BLaER1 treated with 17β-estradiol and CSF1 and Interleukin-3, amounts not matched to agents 10 nM and 100 nM (cell line): ENCODE measurements at regions not wholly inside any gene's neighbourhood (a gene's known extent, or its start where the extent isn't known, plus 50 kb on each side); places are given as distances from the start of the nearest gene placed in this dataset.

Source experiments
- H3K27ac ChIP-seq, 11 experiments: shearing (Covaris generic); formaldehyde crosslinking; 2 replicates each; pipeline ENCODE4 v1.8.1; 2022
- H3K27me3 ChIP-seq, 11 experiments: shearing (Covaris generic); formaldehyde crosslinking; 2 replicates each; pipeline ENCODE4 v1.8.1; 2022
- H3K36me3 ChIP-seq, 11 experiments: shearing (Covaris generic); formaldehyde crosslinking; 2 replicates each; pipeline ENCODE4 v1.8.1; 2022
- H3K4me1 ChIP-seq, 10 experiments: shearing (Covaris generic); formaldehyde crosslinking; 2 replicates each; pipeline ENCODE4 v1.8.1; 2022
- H3K4me2 ChIP-seq, 11 experiments: shearing (Covaris generic); formaldehyde crosslinking; 2 replicates each; pipeline ENCODE4 v1.8.1; 2022
- H3K4me3 ChIP-seq, 10 experiments: shearing (Covaris generic); formaldehyde crosslinking; 2 replicates each; pipeline ENCODE4 v1.8.1; 2022
- H3K9ac ChIP-seq, 11 experiments: shearing (Covaris generic); formaldehyde crosslinking; 2 replicates each; pipeline ENCODE4 v1.8.1; 2022
- H3K9me3 ChIP-seq, 11 experiments: shearing (Covaris generic); formaldehyde crosslinking; replicated peaks in 1 of 11; 2 replicates each; pipeline ENCODE4 v1.8.1; 2022
- H4K20me1 ChIP-seq, 11 experiments: shearing (Covaris generic); formaldehyde crosslinking; 2 replicates each; pipeline ENCODE4 v1.8.1; 2022
- Cebpa-rat ChIP-seq, 11 experiments: shearing (Covaris generic); IDR thresholded peaks; 2 replicates each; pipeline ENCODE4 v1.8.1; 2022

DNA sequence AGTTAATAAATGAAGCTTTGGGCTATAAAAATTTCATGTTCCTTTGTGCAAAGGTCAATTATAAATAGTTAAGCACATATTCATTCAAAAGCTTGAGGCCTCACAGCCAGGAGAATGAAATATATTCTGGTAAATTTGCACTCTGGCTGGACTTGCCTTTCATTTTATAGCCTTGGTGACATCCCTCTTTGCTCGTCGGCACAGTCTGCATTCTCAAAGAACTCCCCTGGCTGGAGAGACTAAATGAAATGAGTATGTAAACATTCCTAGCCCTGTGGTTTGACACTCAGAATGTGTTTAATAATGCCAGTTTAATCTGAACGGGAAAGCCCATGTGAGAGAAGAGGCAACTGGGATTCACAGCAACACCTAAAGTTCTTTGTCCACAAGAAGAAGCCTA is 285.6 kb downstream of the BRINP1 start:
- Histone ChIP-seq H3K4me3 (no peak overlapping the region), H3K4me2 (no peak overlapping the region), H3K27ac (no peak overlapping the region), H4K20me1 (no peaks in the 10 kb centered on the region), H3K4me1 (peaks cover 0 to 5% (median 0%) of the 10 kb centered on the region in 10 experiments; a peak in 3 of 20 replicates), H3K9ac (no peak overlapping the region), H3K27me3 (no peaks in the 10 kb centered on the region), H3K36me3 (no peaks in the 10 kb centered on the region), H3K9me3 (no peaks in the 10 kb centered on the region)
- TF ChIP-seq Cebpa-rat (IDR thresholded peaks at IDR 0.05), result no peak

DNA sequence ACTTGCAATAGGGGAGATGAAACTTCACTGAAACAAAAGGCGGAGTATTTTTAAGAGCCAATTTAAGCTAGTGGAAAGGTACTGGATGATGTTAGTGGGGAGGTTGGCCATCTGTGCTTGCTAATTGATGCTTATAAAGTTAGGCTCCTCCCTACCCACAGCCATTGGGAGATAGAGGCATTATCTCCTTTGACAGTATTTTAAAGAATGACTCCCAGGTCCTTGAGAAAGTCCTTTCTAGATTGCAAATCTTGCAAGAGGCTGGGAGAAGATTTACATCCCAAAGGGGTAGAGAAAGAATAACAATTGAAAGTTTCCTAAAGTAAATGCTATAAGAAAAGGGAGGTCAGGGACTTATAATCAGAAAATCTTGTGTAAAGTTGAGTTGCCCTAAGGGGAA is 282.6 kb downstream of the BRINP1 start:
- peaks cover 0 to 5% (median 0%) of the 10 kb centered on the region in 10 experiments; a peak in 3 of 20 replicates for H3K4me1 ChIP-seq
- no peaks in the 10 kb centered on the region for H4K20me1 ChIP-seq
- no peak for TF ChIP-seq Cebpa-rat (IDR thresholded peaks at IDR 0.05)
- H3K4me2 ChIP-seq, result no peak overlapping the region
- no peak overlapping the region for H3K4me3 ChIP-seq
- no peaks in the 10 kb centered on the region for H3K36me3 ChIP-seq
- no peaks in the 10 kb centered on the region for H3K27me3 ChIP-seq
- H3K9ac ChIP-seq, result no peak overlapping the region
- no peaks in the 10 kb centered on the region for H3K9me3 ChIP-seq
- H3K27ac ChIP-seq, result no peak overlapping the region

DNA sequence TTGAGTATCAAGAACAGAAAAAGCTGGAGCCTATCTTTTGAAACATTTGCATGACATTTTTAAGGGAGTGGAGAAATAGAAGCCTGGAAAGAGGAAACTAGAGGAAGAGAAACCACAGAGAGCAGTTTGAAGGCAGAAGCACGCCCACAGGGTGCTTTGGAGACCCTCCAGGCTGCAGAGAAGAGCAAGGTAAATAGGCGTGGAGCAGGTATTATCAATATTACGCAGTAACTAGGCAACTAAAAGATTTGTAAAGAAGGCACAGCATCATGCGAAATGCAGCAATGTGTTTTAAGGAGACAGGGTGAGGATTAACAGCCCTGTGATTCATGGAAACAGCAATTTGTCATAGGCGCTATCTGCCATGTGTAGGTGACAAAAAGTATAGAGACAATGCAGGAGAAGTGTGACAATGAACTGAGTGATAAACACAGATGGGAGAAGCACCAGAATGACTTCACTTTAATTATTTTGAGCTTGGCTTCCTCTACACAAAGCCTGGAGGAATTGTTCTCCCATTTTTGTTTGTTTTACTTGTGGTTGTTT is 281.2 kb downstream of the BRINP1 start:
- H3K4me1 ChIP-seq, result peaks cover 0 to 5% (median 0%) of the 10 kb centered on the region in 10 experiments; a peak in 3 of 20 replicates
- no peaks in the 10 kb centered on the region for H3K36me3 ChIP-seq
- TF ChIP-seq Cebpa-rat (IDR thresholded peaks at IDR 0.05), result no peak
- H3K27ac ChIP-seq, result no peak overlapping the region
- H3K9me3 ChIP-seq, result no peaks in the 10 kb centered on the region
- H4K20me1 ChIP-seq, result no peaks in the 10 kb centered on the region
- H3K27me3 ChIP-seq, result no peaks in the 10 kb centered on the region
- peak overlapping the region in 1 of 11 experiments; percentile 31; a peak in 1 of 22 replicates for H3K4me2 ChIP-seq
- H3K4me3 ChIP-seq, result no peak overlapping the region
- H3K9ac ChIP-seq, result no peak overlapping the region

DNA sequence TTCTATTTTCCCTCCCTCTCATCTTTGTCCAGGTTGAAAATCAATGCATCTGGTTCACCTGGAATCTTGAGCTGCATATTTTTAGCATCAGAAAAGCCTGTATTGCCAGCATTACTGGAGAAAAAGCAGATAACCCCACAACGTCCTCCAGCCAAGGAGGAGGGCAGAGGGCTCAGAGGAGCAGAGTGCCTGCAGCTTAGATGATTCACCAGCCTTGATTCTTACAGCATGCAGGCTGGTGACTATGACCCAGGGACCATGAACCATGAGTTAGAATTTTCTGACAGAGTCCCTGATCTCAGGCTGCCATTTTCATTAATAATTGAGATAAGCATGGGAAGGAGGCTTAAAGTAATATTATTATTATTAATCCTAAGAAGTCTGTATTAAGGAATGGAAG is 278.2 kb downstream of the BRINP1 start:
- no peak overlapping the region for H3K27ac ChIP-seq
- H4K20me1 ChIP-seq, result no peaks in the 10 kb centered on the region
- peaks cover 0 to 5% (median 0%) of the 10 kb centered on the region in 10 experiments; a peak in 3 of 20 replicates for H3K4me1 ChIP-seq
- no peak for TF ChIP-seq Cebpa-rat (IDR thresholded peaks at IDR 0.05)
- no peak overlapping the region for H3K4me3 ChIP-seq
- H3K36me3 ChIP-seq, result no peaks in the 10 kb centered on the region
- no peaks in the 10 kb centered on the region for H3K9me3 ChIP-seq
- no peak overlapping the region for H3K9ac ChIP-seq
- H3K27me3 ChIP-seq, result no peaks in the 10 kb centered on the region
- no peak overlapping the region for H3K4me2 ChIP-seq

DNA sequence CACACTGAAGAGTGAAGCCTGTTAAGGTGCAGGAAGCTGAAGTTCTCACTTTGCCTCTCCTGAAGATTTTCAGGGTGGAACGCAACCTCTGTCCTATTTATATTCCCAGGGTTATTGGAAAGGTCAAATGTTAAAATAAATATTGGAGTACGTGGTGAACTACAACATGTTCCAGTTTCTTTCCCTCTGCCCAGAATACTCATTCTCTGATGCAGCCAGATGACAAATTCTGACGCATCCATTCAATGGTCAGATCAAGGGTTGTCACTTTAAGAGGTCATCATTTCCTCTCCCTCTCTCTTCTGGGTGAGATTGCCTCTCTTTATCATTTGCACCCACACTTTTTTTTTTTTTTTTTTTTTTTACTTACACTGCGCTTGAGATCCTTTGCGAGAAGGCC is 277.1 kb downstream of the BRINP1 start:
- Histone ChIP-seq H3K4me1 (peaks cover 0 to 5% (median 0%) of the 10 kb centered on the region in 10 experiments; a peak in 3 of 20 replicates), H3K4me3 (no peak overlapping the region), H3K9me3 (no peaks in the 10 kb centered on the region), H3K27ac (no peak overlapping the region), H3K27me3 (no peaks in the 10 kb centered on the region), H3K4me2 (no peak overlapping the region), H3K36me3 (no peaks in the 10 kb centered on the region), H3K9ac (no peak overlapping the region), H4K20me1 (no peaks in the 10 kb centered on the region)
- TF ChIP-seq Cebpa-rat (IDR thresholded peaks at IDR 0.05), result no peak

DNA sequence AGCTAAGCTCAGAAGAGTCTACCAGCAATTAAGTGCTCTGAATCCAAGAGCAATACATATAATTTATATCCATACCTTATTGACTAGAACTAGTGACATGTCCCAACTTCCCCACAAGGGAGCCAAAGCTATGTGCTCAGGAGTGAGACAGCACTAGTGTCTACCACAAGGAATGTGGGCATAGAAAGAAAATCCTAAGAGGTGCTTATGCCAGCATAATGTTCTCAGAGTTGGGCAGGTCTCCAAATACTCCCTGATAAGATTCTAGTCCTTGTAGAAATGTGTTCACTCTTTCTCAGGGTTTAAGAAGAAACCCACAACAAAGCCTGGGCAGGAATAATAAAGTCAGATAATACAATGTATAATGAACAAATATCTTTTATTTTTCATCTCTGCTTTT is 275.1 kb downstream of the BRINP1 start:
- Histone ChIP-seq H3K4me1 (no peaks in the 10 kb centered on the region), H3K4me3 (no peak overlapping the region)
- no peak for TF ChIP-seq Cebpa-rat (IDR thresholded peaks at IDR 0.05)

DNA sequence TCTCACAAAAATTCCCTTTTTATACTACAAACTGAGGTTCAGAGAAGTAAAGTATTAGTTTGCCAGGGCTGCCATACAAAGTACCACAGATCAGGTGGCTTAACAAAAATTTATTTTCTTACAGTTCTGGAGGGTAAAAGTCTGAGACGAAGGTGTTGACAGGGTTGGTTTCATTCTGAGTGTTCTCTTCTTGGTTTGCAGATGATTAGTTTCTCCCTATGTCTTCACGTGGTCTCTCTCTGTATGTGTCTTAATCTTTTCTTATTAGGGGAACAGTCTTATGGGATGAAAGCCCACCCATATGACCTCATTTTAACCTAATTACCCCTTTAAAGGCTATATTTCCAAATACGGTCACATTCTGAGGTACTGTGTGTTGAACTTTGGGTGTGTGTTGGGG is 274.2 kb downstream of the BRINP1 start:
- H3K4me1 ChIP-seq, result no peaks in the 10 kb centered on the region
- no peaks in the 10 kb centered on the region for H3K27me3 ChIP-seq
- no peaks in the 10 kb centered on the region for H3K36me3 ChIP-seq
- H4K20me1 ChIP-seq, result no peaks in the 10 kb centered on the region
- no peaks in the 10 kb centered on the region for H3K9me3 ChIP-seq
- H3K4me2 ChIP-seq, result no peak overlapping the region
- H3K27ac ChIP-seq, result no peak overlapping the region
- H3K4me3 ChIP-seq, result no peak overlapping the region
- TF ChIP-seq Cebpa-rat (IDR thresholded peaks at IDR 0.05), result no peak
- no peak overlapping the region for H3K9ac ChIP-seq

More for the DNA sequence above, 275.1 kb downstream of the BRINP1 start:
- H3K9ac ChIP-seq, result no peak overlapping the region
- no peaks in the 10 kb centered on the region for H3K27me3 ChIP-seq
- H3K36me3 ChIP-seq, result no peaks in the 10 kb centered on the region
- no peaks in the 10 kb centered on the region for H3K9me3 ChIP-seq
- no peaks in the 10 kb centered on the region for H4K20me1 ChIP-seq
- no peak overlapping the region for H3K27ac ChIP-seq
- H3K4me2 ChIP-seq, result no peak overlapping the region

DNA sequence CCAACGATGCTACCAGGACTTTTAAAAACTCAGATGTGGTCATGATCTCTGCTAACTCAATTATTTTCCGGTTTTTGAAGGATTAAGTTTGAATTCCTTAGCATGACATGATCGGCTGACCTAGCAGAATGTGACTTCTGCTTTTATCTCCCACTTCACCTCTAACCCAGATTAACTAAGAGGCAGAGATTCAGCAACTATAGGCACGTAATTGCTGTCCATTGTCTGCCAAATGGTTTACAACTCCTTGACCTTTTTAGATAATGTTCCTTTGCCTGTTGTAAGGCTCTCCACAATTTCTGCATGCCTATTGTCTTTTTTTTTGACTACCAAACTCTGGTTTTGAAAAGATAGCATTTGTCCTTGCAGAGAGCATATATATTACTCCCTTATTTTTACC is 268.2 kb downstream of the BRINP1 start:
- Histone ChIP-seq H3K27ac (no peak overlapping the region), H3K4me3 (no peak overlapping the region), H3K4me1 (no peaks in the 10 kb centered on the region)

DNA sequence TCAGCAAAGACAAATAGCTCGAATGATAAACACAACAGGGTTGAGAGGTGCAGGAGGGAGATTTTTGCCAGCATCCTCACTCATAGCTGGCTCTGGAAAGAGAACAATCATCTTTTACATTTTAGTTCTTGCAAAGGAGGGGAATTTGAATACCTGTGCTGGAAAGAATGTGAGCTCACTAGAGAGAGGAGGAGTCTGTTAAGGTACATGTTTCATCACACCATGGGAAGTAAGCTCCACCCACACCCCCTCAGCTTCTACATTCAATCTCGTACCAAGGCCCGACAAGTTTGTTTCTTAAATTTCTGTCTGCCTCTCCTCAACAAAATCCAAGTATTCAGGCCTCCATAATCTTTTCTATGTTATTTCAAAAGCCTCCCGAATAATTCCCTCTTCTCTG is 254.6 kb downstream of the BRINP1 start:
- TF ChIP-seq Cebpa-rat (IDR thresholded peaks at IDR 0.05), result no peak
- Histone ChIP-seq H3K4me2 (no peak overlapping the region), H3K4me1 (no peaks in the 10 kb centered on the region), H3K27ac (no peak overlapping the region), H3K27me3 (no peaks in the 10 kb centered on the region), H4K20me1 (no peaks in the 10 kb centered on the region), H3K4me3 (no peak overlapping the region), H3K9me3 (no peaks in the 10 kb centered on the region), H3K9ac (no peak overlapping the region), H3K36me3 (no peaks in the 10 kb centered on the region)

More for the DNA sequence above, 268.2 kb downstream of the BRINP1 start:
- TF ChIP-seq Cebpa-rat (IDR thresholded peaks at IDR 0.05), result no peak
- H3K27me3 ChIP-seq, result no peaks in the 10 kb centered on the region
- no peak overlapping the region for H3K4me2 ChIP-seq
- no peaks in the 10 kb centered on the region for H4K20me1 ChIP-seq
- no peaks in the 10 kb centered on the region for H3K36me3 ChIP-seq
- no peak overlapping the region for H3K9ac ChIP-seq
- H3K9me3 ChIP-seq, result no peaks in the 10 kb centered on the region
